Stimulated activated CD4-positive, alpha-beta T cell treated with anti-CD3 and anti-CD28 coated beads, Interleukin-12 subunit alpha, Interleukin-12 subunit beta, amount 100 ng/mL, for 48 hours (primary cell): ENCODE measurements at regions not wholly inside any gene's neighbourhood (a gene's known extent, or its start where the extent isn't known, plus 50 kb on each side); places are given as distances from the start of the nearest gene placed in this dataset.
A peak's percentile ranks its signal among the peaks of the same experiment; 100 is the strongest.
"Not testable (repeated sequence)": the region's sequence is repeated elsewhere in the genome, so short reads cannot be mapped to it uniquely, and the experiment has no call there.

Experiments
- DNase-seq, 3 donors: peaks; one replicate each; pipeline ENCODE4 v3.0.0-alpha.2; 2020; ENCODE audit warnings: low read depth in 2 of 3, low spot score in 1 of 3

GRCh38 chr7:119086026-119086425 is 861.5 kb downstream of the ANKRD7 start:
- no peak for DNase-seq

GRCh38 chr7:119090851-119091250 is 866.3 kb downstream of the ANKRD7 start:
- DNase-seq, result no peak

GRCh38 chr7:119096683-119097082 is 872.2 kb downstream of the ANKRD7 start:
- DNase-seq, result no peak

- not testable (repeated sequence) for DNase-seq
These were observed 876.2 kb downstream of the ANKRD7 start for GRCh38 chr7:119100611-119101258.

GRCh38 chr7:119102291-119102690 is 877.8 kb downstream of the ANKRD7 start:
- DNase-seq, result no peak

GRCh38 chr7:119105381-119105780 is 880.9 kb downstream of the ANKRD7 start:
- no peak for DNase-seq

- no peak for DNase-seq
These were observed 898.8 kb downstream of the ANKRD7 start for GRCh38 chr7:119123326-119123725.

- no peak for DNase-seq
These were observed 903.2 kb downstream of the ANKRD7 start for GRCh38 chr7:119127706-119128105.

GRCh38 chr7:119132436-119132835 is 907.9 kb downstream of the ANKRD7 start:
- DNase-seq, result no peak

- DNase-seq, result no peak
These were observed 942.9 kb downstream of the ANKRD7 start for GRCh38 chr7:119167431-119167830.

GRCh38 chr7:119172043-119172442 is 947.5 kb downstream of the ANKRD7 start:
- DNase-seq, result no peak

- peak in 1 of 3 donors; percentile 20 for DNase-seq
These were observed 951.6 kb downstream of the ANKRD7 start for GRCh38 chr7:119175911-119176627.

GRCh38 chr7:119177863-119178262 is 953.4 kb downstream of the ANKRD7 start:
- DNase-seq, result no peak

- DNase-seq, result no peak
These were observed 959.8 kb downstream of the ANKRD7 start for GRCh38 chr7:119184124-119184788.

- DNase-seq, result no peak
These were observed 971.7 kb downstream of the ANKRD7 start for GRCh38 chr7:119196183-119196582.

- no peak for DNase-seq
These were observed 972.8 kb downstream of the ANKRD7 start for GRCh38 chr7:119197172-119197876.

GRCh38 chr7:119197877-119198527 is 973.5 kb downstream of the ANKRD7 start:
- no peak for DNase-seq

- DNase-seq, result no peak
These were observed 995.2 kb downstream of the ANKRD7 start for GRCh38 chr7:119219663-119220062.

GRCh38 chr7:119223930-119224329 is 999.4 kb downstream of the ANKRD7 start:
- DNase-seq, result no peak

- no peak for DNase-seq
These were observed 1004.0 kb downstream of the ANKRD7 start for GRCh38 chr7:119228482-119228881.

GRCh38 chr7:119232091-119232490 is 1007.6 kb downstream of the ANKRD7 start:
- DNase-seq, result no peak
